Kidney tubule cell (primary cell): ENCODE measurements at regions not wholly inside any gene's neighbourhood (a gene's known extent, or its start where the extent isn't known, plus 50 kb on each side); places are given as distances from the start of the nearest gene placed in this dataset.
A peak's percentile ranks its signal among the peaks of the same experiment; 100 is the strongest.

Source experiments
- DNase-seq: peaks from one replicate; pipeline ENCODE4 v3.0.0-alpha.2; 2018; ENCODE audit warnings: low spot score

- DNase-seq = no peak
These were observed 536.0 kb upstream of the STEAP1 start for GRCh38 chr7:89618274-89618673.

- no peak for DNase-seq
These were observed 532.2 kb upstream of the STEAP1 start for GRCh38 chr7:89621925-89622641.

GRCh38 chr7:89623018-89623672, 531.1 kb upstream of the STEAP1 start:
- DNase-seq = peak; percentile 59

GRCh38 chr7:89624155-89624554, 530.1 kb upstream of the STEAP1 start:
- peak; percentile 4 for DNase-seq

GRCh38 chr7:89648509-89648908, 505.8 kb upstream of the STEAP1 start:
- DNase-seq = no peak

DNA sequence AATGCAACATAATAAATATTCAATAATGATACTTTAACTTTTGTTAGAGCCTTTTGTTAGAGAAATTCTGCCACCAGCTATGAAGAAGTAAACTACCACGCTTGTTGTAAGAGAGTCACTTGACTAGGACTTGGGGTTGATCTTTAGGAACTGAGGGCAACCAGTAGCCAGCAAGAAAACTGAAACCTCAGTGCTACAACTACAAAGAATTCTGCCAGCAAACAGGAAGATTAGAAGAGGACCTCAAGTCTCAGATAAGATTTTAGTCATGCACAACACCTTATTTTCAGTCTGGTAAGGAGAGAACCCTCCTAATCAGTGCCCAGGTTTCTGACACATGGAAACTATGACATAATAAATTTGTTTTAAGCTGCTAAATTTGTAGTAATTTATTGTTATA, 498.3 kb upstream of the STEAP1 start:
- no peak for DNase-seq

GRCh38 chr7:89661876-89662275, 492.4 kb upstream of the STEAP1 start:
- DNase-seq = peak; percentile 76

- no peak for DNase-seq
These were observed 488.0 kb upstream of the STEAP1 start for GRCh38 chr7:89666136-89666835.

DNA sequence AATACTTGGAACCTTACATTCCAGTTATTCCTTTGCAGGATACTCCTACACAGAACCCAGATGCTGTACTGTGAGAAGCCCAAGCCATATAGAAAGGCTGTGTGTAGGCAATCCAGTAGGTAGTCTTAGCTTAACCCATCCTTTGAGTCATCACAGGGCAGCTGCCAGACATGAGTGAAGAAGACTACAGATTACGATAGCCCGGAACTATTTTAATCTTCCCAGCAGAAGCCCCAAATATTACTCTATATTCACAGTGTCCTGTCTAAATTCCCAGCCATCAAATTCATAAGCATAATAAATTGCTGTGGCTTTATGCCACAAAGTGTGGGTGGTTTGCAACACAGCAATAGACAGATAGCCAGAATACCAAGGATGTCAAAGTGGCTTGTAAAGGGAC, 474.1 kb upstream of the STEAP1 start:
- DNase-seq = no peak

DNA sequence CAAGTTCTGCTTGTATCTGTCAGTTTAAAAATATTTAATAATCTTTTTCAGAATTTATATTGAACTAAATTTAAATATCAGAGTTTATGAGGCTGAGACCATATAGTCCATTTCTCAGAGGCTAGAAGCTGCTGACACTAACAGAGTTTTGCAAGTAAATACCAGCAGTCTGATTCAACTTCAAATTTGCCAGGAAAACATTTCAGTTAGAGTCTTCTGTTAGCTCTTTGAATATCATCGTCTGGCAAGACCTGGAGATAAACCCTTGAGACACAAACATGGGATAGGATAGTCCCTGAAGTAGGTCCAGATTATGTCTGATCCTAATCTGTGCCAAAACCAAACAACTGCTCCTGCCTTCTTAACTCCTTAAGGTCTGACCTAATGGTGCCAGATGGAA, 472.8 kb upstream of the STEAP1 start:
- DNase-seq = no peak

GRCh38 chr7:89685287-89685686, 469.0 kb upstream of the STEAP1 start:
- no peak for DNase-seq

DNA sequence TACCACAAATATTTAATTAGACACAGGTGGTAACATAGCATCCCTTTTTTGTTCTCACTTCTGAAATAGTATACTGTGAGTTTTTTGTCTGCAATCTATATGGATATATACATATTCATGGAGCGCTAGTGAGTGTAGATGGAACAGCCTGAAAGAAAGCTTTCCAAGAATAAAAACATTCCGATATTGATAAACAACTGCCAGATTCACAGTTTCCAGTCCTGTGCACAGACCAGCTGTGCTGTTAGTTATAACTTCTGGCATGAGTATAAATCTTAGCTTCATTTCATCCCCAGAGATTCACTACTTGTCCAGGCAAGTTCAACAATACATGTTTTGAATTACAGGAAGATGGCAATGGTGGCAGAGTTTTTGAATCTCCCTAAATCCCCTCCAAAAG, 467.1 kb upstream of the STEAP1 start:
- DNase-seq = no peak

GRCh38 chr7:89695241-89695640, 459.0 kb upstream of the STEAP1 start:
- DNase-seq = no peak

DNA sequence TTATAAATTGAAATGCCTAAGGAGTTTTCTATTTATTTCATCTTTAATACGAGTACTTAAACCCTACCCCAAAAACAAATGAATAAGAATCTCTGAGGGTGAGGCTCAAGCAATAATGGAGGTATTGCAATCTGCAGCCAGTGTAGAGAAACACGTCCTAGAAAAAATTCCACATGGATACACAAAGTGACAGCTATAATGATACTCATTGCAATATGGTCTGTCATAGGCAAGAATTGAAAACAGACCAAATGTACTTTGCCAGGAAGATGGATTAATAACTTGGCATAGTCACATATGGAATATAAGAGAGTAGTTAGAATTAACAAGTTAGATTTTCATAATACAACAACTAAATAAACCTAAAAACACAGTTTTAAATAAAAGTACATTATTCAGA, 440.1 kb upstream of the STEAP1 start:
- DNase-seq = no peak

- DNase-seq = peak; percentile 71
These were observed 435.3 kb upstream of the STEAP1 start for GRCh38 chr7:89718941-89719340.

GRCh38 chr7:89728481-89728880, 425.8 kb upstream of the STEAP1 start:
- no peak for DNase-seq

GRCh38 chr7:89731751-89732445, 422.4 kb upstream of the STEAP1 start:
- no peak for DNase-seq

- DNase-seq = no peak
These were observed 415.7 kb upstream of the STEAP1 start for GRCh38 chr7:89738549-89738948.

GRCh38 chr7:89757910-89758309, 396.4 kb upstream of the STEAP1 start:
- peak; percentile 15 for DNase-seq

- DNase-seq = no peak
These were observed 393.6 kb upstream of the STEAP1 start for GRCh38 chr7:89760690-89761089.

DNA sequence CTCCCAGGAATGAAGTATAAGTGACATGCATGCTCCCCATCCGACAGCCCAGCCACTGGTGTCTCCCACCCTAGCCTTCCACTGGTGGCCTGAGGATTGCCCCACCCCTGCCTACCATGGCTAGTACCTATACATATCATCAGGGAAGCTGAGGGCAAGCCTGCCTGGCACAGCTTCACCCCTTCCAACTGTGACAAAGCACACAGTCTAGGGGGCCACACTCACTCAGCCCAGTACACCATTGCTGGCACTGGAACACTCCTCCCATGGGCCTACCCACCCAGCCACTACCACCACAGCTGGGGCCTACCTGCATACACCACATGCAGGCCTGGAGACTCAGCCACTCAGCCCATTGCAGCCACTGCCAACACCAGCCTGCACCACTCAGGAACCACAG, 393.1 kb upstream of the STEAP1 start:
- no peak for DNase-seq

DNA sequence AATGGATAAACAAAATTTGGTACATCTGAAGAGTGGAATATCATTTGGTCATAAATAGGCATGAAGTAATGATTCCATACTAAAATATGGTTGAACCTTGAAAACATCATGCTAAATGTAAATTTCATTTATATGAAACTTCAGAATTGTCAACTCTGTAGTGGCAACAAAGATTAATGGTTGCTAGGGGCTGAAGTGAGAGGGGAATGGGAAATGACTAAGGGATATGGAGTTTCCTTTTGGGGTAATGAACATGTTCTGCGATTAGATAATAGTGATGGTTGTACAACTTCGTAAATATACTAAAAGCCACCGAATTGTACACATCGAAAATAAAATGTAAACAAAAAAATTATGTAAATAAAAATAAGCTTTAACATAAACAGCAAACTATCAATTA, 384.1 kb upstream of the STEAP1 start:
- DNase-seq = no peak
